ENCODE measurements at regions not wholly inside any gene's neighbourhood (a gene's known extent, or its start where the extent isn't known, plus 50 kb on each side); places are given as distances from the start of the nearest gene placed in this dataset.
A peak's percentile ranks its signal among the peaks of the same experiment; 100 is the strongest.
"Not testable (repeated sequence)": the region's sequence is repeated elsewhere in the genome, so short reads cannot be mapped to it uniquely, and the experiment has no call there.

DNA sequence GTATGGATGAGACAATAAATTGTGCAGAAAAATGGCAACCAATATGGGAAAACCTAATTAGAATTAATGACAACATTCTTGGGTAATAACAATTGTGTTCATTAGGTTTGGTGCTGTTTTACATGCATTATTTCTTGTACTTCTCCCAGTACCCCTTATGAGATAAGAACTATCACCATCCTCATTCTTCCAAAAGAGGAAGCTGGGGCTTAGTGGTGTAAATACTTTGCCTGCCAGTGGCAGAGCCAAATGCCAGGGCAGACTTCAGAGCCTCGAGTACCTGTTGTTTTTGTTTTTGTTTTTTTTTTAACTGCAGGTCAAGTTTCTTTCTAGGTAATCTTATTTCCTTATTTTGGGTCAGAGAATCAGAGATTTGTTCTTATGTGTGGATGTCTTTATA is 206.4 kb downstream of the RHOU start:
- DNase-seq (ENCODE audit: low spot score), result no peak

DNA sequence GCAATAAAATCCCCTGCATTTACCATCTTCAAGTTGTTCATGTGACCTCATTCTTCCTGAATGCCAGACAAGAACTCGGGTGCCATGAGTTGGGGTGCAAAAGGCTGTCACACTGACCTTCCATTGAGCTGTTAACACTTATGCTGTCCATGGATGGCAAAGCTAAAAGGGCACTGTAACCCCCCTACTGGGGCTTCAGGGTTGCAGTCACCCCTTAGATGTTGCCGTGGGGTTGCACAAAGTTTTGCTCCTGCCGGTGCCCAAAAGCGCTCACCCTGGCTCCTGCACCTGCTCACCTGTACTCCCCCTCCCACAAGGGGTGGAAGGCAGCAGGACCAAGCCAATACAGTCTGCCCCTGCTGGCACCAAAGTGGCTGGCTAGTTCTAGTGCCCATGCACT is 208.2 kb downstream of the RHOU start:
- no peak for DNase-seq (ENCODE audit: low spot score)

DNA sequence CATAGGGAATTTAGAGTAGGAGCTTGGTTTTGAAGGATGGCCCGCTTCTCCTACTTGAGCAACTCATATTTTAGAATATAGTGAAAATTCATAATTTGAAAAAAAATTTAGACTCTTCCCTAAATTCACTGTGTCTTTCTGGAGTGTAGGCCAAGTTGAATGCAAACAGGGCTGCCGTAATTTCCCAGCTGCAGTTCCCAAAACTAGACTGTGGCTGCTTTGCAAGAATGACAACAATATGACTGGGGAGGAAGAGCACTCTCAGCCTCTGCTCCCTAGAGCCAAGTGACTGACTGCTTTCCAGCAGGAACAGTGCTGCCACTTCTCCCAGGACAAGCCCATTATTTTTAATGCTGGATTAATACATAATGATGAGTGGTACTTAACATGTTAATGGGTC is 209.0 kb downstream of the RHOU start:
- DNase-seq (ENCODE audit: low spot score), result no peak

DNA sequence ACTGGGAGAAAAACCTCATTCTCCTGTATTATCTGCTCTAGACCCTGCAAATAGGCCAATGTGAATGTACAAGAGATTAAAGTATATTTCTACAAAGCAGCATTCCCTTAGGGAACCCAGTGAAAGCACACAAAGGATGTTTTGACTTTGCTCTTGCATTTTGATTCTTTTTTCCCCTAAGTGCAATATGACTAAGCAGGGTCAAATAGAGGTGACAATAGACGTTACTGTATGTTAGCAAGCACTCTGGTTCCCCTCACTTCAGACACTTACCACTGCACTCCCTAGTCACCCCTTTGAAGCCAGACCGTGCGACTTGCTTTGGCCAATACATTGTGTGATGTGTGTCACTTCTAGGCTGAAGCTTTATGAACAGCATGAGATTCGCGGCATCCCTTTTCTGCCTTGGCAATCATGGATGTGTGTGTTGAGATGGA is 209.7 kb downstream of the RHOU start:
- DNase-seq (ENCODE audit: low spot score), result no peak

DNA sequence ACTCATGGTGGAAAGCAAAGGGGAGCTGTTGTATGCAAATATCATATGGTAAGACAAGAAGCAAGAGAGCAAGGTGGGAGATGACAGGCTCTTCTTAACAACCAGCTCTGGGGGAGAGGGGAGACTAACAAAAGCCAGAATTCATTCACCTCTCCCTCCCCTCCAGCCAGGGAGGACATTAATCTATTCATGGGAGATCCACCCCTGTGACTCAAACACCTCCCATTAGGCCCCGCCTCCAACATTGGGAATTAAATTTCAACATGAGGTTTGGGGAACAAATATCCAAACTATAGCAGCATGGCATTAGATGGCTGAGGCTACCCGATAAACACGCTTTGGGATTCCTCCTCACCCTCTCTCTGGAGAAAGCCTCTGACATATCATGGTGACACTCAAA is 210.6 kb downstream of the RHOU start:
- no peak for DNase-seq (ENCODE audit: low spot score)

DNA sequence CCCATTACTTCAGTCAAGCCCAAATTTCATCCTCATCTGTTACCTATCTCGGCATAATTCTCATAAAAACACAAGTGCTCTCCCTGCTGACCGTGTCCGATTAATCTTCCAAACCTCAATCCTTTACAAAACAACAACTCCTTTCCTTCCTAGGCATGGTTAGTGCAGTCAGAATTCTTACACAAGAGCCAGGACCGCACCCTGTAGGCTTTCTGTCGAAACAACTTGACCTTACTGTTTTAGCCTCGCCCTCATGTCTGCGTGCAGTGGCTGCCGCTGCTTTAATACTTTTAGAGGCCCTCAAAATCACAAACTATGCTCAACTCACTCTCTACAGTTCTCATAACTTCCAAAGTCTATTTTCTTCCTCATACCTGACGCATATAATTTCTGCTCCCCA is 214.3 kb downstream of the RHOU start:
- DNase-seq (ENCODE audit: low spot score), result not testable (repeated sequence)

DNA sequence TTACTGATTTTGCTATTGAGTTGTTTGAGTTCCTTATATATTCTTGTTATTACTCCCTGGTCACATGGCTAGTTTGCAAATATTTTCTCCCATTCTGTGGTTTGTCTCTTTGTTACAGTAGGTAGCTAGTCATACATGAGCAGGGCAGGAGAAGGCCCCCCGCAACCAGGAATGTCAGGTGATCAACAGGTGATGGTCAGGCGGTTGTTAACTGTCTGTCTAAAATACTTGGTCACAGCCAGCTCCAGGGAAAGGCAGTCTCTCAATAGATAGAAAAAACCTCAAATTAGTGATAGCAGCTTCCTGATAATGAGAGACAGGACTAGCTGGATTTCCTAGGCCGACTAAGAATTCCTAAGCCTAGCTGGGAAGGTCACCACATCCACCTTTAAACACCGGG is 217.9 kb downstream of the RHOU start:
- no peak for DNase-seq (ENCODE audit: low spot score)

DNA sequence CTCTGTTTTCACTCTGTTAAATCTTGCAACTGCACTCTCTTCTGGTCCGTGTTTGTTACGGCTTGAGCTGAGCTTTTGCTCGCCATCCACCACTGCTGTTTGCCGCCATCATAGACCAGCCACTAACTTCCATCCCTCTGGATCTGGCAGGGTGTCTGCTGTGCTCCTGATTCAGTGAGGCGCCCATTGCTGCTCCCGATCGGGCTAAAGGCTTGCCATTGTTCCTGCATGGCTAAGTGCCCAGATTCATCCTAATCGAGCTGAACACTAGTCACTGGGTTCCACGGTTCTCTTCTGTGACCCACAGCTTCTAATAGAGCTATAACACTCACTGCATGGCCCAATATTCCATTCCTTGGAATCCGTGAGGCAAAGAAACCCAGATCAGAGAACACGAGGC is 218.5 kb downstream of the RHOU start:
- DNase-seq (ENCODE audit: low spot score), result not testable (repeated sequence)

DNA sequence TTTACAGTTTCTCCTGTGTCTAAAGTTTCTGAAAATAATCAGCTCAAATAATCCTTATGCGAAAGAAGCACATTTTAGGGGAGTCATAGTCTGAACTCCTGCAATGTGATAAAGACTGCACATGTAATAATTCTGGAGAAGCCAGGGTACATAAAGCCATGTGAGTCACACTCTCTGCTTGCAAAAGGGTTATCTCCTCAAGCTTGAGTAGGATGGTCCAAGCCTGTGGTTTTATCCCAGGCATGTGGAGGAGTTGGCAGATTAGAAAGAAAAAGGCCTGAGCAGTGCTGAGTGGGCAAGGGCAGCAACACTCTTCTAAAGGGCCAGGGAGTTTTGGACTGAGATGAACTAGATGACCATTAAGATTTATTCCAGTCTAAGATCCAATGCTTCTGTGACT is 220.4 kb downstream of the RHOU start:
- no peak for DNase-seq (ENCODE audit: low spot score)

DNA sequence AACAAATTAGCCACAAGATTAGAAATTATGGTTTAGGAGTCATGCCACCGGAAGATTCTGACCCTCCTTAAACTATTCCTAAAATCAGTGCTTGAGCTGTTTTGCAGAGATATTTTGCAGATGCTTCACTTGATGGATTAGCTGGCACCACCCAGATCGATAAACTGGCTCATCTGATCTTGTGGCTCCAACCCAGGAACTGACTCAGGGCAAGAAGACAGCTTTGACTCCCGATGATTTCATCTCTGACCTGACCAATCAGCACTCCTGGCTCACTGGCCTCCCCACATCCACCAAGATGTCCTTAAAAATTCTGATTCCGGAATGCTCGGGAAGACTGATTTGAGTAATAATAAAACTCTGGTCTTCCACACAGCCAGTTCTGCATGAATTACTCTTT is 221.6 kb downstream of the RHOU start:
- no peak for DNase-seq (ENCODE audit: low spot score)

DNA sequence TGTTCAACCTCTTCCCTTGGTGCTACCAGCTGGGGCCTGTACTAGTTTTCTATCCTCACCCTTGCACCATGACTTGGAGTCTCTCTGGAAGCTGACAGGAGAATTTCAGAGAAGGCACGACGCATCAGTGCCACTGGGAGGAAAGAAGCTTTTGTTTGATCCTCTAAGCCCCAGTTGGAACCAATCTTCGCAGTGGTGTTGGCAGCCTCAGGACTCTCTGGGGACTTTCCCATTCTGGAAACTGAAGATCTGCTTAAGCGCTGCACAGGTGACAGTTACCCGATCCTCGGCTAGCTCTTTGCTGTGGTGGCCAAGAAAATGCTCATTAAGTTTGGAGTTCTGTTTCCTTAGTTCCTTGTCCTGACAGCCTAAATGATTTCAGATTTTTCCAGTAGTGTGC is 222.3 kb downstream of the RHOU start:
- peak; percentile 84 for DNase-seq (ENCODE audit: low spot score)

DNA sequence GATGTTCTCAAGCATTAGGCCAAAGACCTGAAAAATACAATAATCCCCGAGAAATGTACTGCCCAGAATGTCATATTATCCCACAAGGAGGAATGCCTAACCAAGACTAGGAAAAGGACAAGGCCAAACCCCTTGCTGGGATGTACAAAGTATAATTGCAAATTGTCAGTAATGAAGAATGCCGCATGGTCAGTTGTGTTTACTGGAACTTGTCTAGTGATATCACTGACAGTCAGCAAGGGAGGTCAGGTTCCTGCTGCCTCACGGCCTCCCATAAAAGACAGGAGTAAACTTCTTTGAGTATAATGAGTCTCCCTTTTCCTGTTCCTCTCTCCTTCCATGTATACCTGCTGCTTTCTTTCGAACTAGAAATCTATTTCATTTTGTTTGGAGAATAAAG is 222.8 kb downstream of the RHOU start:
- no peak for DNase-seq (ENCODE audit: low spot score)

DNA sequence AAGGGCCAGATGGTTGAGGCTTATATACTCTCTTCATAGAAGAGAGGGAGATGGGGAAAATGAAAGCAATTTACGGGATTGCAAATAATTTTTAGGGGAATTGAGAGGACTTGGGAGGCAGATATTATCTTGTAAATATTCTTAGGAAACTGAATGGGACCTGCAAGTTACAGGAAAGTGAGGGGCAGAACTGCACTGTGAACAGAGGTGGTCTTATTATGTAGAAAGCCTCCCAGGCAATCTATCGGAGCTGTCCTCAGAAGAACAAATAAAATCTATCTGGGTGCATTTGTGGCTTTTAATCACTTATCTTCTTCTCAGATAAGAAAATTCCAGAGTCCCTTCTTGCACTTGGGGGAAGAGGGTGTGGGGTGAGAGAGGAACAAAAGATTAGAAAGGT is 223.5 kb downstream of the RHOU start:
- no peak for DNase-seq (ENCODE audit: low spot score)

DNA sequence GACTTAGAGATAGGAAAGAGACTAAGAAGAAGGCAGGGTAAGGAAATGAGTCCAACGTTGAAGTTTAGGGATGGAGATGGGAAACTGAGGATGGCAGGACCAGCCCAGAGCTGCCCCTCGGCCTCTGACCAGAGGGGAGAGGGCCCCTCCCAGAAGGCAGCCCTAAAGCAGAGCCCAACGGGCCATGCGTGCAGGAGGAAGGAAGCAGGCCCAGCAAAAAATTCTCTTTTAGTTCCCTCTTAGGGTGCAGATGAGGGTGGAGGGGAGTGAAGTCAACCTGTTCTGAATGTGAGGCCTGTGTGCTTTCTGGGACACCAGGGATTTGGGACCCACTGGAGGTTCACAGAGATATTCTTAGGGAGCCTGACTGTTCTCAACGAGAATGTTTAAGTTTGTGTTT is 225.4 kb downstream of the RHOU start:
- DNase-seq (ENCODE audit: low spot score), result no peak

DNA sequence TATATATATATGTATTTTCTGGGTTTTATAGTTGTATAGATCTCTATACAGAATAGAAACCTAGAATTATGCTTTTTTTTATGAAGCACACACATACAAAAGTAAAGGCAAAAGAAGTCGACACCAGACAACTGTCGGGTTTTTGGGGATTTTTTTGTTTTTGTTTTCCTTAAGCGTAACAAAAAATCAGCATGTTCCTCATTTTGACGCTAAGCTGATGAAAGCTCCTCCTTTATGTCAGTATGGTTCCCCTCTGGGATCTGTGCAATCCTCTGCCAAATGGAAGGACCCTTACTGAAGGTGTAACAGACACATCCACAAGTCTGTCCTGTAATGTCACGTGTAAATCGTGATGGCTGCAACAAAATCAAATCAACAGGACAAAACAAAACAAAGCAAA is 226.2 kb downstream of the RHOU start:
- no peak for DNase-seq (ENCODE audit: low spot score)

DNA sequence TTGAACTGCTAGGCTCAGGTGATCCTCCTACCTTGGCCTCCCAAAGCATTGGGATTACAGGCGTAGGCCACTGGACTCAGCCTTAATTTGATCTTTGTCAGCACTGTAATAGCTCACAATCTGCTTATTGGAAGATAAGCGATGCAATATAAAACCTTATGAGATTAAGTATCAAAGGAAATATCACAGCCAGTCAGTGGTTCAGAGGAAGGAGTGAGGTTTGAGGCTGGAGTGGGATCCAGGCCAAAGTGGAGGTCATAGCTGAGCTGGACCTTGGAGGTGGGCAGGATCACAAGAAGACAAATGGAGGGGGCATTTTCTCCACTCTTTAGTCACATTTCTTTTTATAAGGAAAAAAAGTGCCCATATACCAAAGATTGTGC is 228.5 kb downstream of the RHOU start:
- no peak for DNase-seq (ENCODE audit: low spot score)

DNA sequence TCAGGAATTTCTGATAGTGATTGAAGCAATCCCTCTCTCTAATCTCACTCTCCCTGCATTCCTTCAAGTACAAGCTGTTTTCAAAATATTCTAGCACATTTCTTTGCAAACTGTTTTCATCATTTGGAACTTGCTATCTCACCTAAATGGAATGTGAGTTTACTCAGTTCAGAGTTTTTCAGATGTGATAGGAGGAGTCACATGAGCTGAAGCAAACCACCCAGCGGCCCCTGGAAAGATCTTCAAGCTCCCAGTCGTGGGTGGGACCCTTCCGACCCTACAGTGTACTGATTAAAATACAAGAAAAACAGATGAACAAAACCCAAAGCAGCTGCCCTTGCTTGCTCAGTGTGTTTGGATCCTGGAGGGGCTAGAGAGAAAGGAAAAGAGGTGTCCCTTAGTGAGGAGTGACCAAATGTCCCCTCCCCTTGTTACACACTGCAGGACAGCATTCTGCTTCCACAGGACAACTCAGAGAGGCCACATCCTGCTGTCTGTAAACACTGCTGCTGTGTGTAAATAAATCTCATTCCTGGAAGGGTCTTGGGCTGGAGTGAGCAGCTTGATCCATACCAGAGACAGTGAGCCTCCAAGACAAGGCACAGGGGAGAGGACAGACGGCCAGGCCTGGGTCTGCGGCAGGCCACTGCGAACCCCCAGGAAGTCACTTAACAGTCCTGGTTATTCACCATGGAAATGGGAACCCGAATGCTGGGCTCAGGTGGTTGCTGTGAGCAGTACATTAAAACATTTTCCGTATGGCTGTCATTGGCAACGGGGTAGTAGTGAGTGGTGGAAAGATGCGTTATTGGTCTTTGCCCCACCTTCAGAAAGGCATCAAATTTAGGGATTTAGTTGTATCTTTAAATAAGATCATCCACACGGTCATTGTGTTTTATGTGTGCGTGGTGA is 229.2 kb downstream of the RHOU start:
- DNase-seq (ENCODE audit: low spot score), result no peak

DNA sequence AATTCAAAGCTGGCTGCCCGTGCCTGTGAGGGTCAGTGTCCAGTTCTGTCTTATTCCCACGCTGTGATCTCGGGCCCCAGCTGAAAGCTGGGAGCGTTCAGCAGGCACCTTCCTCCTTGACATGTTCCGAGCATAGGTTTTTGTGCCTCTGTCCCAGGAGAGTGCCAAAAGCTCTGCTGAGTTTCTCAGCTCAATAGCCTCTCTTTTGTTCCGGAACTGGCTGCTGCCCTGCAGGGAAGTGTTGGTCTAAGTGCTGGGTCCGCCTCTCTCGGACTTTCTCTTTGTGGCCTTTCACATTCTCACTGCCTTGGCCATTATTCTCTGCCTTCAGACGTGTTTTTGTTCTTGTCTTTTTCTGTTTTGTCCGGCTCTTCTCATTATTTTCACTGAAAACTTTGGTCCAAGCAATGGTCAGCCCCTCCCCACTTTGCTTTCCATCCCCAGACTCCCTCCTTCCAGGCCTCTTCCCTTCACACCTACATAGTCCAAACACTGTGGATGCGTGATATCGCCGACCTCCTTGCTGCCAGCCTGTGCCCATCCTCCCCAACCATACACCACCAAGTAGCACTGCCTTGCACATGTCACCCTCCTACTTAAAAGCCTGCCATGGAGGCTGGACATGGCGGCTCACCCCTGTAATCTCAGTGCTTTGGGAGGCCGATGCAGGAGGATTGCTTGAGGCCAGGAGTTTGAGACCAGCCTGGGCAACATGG is 233.8 kb downstream of the RHOU start:
- DNase-seq (ENCODE audit: low spot score), result no peak

DNA sequence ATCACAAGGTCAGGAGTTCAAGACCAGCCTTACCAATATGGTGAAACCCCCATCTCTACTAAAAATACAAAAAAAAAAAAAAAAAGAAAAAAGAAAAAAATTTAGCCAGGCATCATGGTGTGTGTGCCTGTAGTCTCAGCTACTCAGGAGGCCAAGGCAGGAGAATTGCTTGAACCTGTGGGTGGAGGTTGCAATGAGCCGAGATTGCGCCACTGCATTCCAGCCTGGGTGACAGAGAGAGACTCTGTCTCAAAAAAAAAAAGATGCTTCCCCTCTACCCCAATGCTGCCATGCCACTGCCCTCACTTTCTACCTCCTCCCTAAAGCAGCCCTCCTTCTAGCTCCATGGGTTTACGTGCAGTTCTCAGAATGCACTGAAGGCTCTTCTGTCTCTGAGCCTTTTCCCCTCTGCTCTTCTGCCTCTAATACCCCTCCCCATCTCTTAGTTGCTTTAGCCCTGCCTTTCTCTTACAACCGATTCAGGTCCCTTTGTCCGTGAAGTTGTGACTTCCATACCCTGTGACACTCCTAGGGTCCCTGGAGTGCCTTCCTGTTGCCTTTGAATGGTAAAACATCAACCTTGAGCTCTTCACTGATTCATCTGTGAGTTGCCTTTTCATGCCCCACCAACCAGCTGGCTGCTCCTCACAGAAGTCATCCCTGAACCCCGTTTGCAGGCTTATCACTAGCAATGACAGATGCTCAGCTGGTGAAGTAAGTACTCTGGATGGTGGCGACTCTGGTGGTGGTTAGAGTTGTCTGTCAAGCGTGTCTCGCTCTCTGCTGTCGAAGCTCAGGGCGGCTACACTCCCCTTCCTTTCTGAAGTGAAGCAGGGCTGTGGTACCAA is 234.9 kb downstream of the RHOU start:
- no peak for DNase-seq (ENCODE audit: low spot score)

DNA sequence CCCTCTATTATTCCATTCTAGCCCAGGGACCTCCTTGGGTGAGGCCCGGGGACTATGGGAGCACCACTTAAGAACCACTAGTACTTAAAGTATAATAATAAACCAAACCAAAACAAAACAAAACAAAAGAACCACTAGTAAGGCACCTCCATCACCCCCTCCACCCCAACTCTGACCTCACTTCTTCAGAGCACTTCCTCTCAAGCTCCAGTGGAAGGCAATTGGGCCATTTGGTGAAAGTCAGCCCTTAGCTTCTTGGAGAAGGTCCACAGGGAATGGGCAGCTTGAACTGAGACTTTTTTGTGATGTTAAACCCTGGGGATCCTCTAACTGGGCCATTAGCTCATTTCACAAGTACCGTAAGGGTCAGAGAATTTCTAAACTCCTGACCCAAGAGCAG is 237.3 kb downstream of the RHOU start:
- no peak for DNase-seq (ENCODE audit: low spot score)

DNA sequence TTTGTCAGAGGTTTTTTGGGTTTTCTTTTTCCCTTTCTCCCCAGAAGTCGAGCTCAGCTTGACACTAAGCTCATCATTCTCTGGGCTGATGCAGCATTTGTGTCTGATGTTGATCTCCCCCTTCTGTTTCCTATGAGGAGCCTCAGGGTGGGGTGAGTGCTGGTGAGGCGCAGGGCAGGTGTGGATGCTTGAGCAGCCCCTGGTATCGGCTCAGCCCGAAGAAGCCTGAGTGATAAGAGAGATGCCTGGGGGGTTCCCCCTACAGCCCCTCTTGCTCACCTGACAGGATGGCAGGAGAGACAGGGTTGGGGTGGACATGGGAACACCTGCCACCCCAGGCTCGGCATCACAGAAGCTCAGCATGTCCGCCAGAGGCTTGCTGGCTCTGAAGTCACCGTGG is 239.0 kb downstream of the RHOU start:
- no peak for DNase-seq (ENCODE audit: low spot score)

DNA sequence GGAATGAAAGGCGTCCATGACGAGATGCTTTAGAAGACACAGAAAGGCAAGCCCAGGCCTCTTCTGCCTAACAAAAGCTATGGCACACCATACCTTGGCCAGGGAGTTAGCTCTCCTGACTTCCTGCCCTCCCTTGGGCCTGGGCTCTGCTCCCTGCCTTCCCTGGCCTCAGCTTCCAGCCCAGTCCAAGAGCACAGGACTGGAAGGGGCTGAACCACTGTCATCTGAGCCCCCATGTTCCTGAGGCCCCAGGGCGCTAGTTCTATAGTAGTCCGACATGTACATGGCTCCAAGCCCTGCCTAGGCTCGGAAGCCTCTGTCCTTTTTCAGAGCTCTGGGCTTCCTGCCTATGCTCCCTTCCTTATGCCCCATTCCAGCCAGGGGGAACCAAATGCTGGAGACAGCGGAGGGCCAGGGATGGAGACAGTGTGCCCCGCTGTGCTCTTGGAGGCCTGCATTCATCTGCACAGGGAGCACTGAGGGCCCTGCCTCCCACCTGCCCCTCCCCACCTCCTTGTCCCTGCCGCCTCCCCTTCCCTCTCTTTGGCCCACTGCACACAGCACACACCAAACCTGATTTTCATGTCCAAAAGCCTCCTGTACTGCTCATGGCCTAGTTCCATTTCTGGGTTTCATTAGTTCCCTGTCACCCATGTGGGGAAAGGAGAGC is 240.1 kb downstream of the RHOU start:
- DNase-seq (ENCODE audit: low spot score), result no peak
